ENCODE measurements at regions not wholly inside any gene's neighbourhood (a gene's known extent, or its start where the extent isn't known, plus 50 kb on each side); places are given as distances from the start of the nearest gene placed in this dataset.

- TF ChIP-seq CTCF (IDR thresholded peaks at IDR 0.05) = no peak
- TF ChIP-seq POLR2A (IDR thresholded peaks at IDR 0.05; ENCODE audit: low read depth) = no peak
- no peak for TF ChIP-seq EP300 (IDR thresholded peaks at IDR 0.05)
- no peak for TF ChIP-seq POLR2AphosphoS5 (IDR thresholded peaks at IDR 0.05)
Observed at GRCh38 chr6:126784161-126784790, 334.2 kb upstream of the RSPO3 start.
